Naive thymus-derived CD8-positive, alpha-beta T cell (primary cell): ENCODE measurements at regions not wholly inside any gene's neighbourhood (a gene's known extent, or its start where the extent isn't known, plus 50 kb on each side); places are given as distances from the start of the nearest gene placed in this dataset.
"Not testable (repeated sequence)": the region's sequence is repeated elsewhere in the genome, so short reads cannot be mapped to it uniquely, and the experiment has no call there.

ENCODE experiments used
- ATAC-seq, 2 donors: fragments of 150-1000 bp; cut with Tn5 transposase in 1 of 2; sonication (Bioruptor Pico), chemical (Tn5 transposase) in 1 of 2; 1 replicate in 1 of 2; 2 replicates in 1 of 2; pipeline ENCODE4 v1.10.0; 2021; ENCODE audit warnings: mild to moderate bottlenecking in 2 of 2, moderate library complexity in 2 of 2
- POLR2A ChIA-PET: fragments of 350-600 bp; sonication (Branson Sonifier 250); formaldehyde crosslinking; loops from one replicate; lab custom pipeline; 2021; ENCODE audit warnings: antibody characterized with exemption; lab: Charles Lee
- DNase-seq, 10 donors: peaks; one replicate each; pipeline versions ENCODE4 v3.0.0 to v3.0.0-alpha.2; 2020 to 2022
- H3K27ac Mint-ChIP-seq, 10 donors: one replicate each; pipeline ENCODE4 v1.8.0; 2020 to 2022; ENCODE audit warnings: mild to moderate bottlenecking in 10 of 10, mixed read lengths in 10 of 10, moderate library complexity in 4 of 10, inconsistent platforms in 1 of 10
- H3K27me3 Mint-ChIP-seq, 5 donors: one replicate each; pipeline ENCODE4 v1.8.0; 2021 to 2022; ENCODE audit warnings: mixed read lengths in 5 of 5
- H3K36me3 Mint-ChIP-seq, 3 donors: one replicate each; pipeline ENCODE4 v1.8.0; 2020 to 2022; ENCODE audit warnings: mixed read lengths in 3 of 3, mild to moderate bottlenecking in 2 of 3, inconsistent platforms in 1 of 3
- H3K4me1 Mint-ChIP-seq, 4 donors: one replicate each; pipeline ENCODE4 v1.8.0; 2021 to 2022; ENCODE audit warnings: mixed read lengths in 4 of 4
- H3K4me3 Mint-ChIP-seq, 10 donors: one replicate each; pipeline ENCODE4 v1.8.0; 2020 to 2022; ENCODE audit warnings: mild to moderate bottlenecking in 10 of 10, mixed read lengths in 10 of 10, moderate library complexity in 6 of 10, inconsistent platforms in 1 of 10
- H3K9me3 Mint-ChIP-seq, 9 donors: one replicate each; pipeline ENCODE4 v1.8.0; 2020 to 2022; ENCODE audit warnings: mixed read lengths in 9 of 9, mild to moderate bottlenecking in 3 of 9, inconsistent platforms in 1 of 9, moderate library complexity in 1 of 9

DNA sequence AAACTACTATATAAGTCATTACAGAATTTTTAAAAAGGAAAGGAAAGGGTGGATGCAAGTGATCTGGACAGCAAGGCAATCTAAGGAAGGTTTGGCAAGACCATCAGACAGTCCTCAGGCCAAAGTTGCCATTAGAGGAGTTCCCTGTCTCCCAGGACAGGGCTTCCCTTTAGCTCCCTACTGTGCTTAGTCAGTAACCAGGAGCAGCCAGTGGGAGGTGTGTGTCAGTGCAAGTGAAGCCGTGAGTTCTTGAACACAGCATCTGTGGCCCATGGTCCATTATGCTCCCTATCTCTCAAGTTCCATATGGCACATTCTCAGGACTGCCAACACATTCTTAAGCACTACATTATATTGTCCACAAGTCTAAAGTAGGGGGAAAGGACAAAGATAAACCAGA, 175.2 kb upstream of the FAM174A start:
- H3K36me3 Mint-ChIP-seq, H3K27ac Mint-ChIP-seq, H3K4me3 Mint-ChIP-seq, H3K4me1 Mint-ChIP-seq, POLR2A ChIA-PET, DNase-seq, ATAC-seq, H3K9me3 Mint-ChIP-seq, H3K27me3 Mint-ChIP-seq: not testable (repeated sequence)

DNA sequence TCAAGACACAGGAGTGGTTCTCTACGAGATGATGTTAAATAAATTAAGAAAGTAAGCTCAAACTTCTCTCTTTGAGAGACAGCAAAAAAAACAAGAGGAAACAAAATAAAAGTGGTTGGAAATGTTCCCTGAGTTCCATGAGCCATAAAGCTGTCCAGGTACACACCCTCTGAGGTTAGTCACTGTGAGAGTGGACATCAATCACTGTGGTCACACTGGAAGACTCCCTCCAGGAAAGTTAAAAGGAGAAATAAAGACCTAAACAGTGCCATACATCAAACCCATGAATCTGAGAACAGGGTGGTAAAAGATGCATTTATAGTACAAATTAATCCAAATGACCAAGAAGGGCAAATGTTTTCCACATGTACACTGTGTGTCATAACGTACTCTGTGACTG, 188.9 kb upstream of the FAM174A start:
- H3K27me3 Mint-ChIP-seq, H3K9me3 Mint-ChIP-seq, POLR2A ChIA-PET, DNase-seq, H3K27ac Mint-ChIP-seq, H3K4me1 Mint-ChIP-seq, H3K4me3 Mint-ChIP-seq, H3K36me3 Mint-ChIP-seq, ATAC-seq: not testable (repeated sequence)

DNA sequence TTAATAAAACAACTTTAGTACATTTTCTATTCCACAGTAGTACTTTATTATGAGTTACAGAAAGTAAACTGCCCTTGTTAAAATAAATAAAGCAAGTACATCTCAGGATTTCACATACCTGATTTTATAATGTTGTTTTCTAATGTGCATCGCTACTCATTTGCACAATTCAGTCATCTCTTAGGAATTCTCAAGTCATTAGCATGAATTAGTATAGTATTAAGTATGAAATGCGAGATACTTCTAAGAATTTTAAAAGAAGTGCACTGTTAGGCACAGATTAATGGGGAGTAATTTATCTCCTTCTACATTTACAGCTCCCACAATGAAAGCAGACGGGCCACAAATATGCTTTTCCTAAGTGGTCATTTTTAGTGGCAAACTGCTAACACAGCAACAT, 193.7 kb upstream of the FAM174A start:
- ATAC-seq, H3K27ac Mint-ChIP-seq, H3K9me3 Mint-ChIP-seq, H3K27me3 Mint-ChIP-seq, H3K4me1 Mint-ChIP-seq, H3K4me3 Mint-ChIP-seq, DNase-seq, H3K36me3 Mint-ChIP-seq, POLR2A ChIA-PET: not testable (repeated sequence)

DNA sequence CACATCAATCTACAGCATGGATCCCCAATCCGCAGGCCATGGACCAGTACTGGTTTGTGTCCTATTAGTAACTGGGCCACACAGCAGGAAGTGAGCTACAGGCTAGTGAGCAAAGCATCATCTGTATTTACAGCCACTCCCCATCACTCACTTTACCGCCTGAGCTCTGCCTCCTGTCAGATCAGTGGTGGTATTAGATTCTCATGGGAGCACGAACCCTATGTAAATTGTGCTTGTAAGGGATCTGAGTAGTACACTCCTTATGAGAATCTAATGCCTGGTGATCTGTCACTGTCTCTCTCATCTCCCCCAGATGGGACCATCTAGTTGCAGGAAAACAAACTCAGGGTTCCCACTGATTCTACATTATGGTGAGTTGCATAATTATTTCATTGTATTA, 212.7 kb upstream of the FAM174A start:
- Mint-ChIP-seq H3K27ac (no peak overlapping the region), H3K4me3 (no peak overlapping the region), H3K4me1 (no peaks in the 10 kb centered on the region), H3K9me3 (peaks cover 0 to 3% (median 0%) of the 10 kb centered on the region in 9 donors), H3K36me3 (no peaks in the 10 kb centered on the region), H3K27me3 (no peaks in the 10 kb centered on the region)
- ATAC-seq (no peak), DNase-seq (no peak)
- POLR2A ChIA-PET: no interaction called here

DNA sequence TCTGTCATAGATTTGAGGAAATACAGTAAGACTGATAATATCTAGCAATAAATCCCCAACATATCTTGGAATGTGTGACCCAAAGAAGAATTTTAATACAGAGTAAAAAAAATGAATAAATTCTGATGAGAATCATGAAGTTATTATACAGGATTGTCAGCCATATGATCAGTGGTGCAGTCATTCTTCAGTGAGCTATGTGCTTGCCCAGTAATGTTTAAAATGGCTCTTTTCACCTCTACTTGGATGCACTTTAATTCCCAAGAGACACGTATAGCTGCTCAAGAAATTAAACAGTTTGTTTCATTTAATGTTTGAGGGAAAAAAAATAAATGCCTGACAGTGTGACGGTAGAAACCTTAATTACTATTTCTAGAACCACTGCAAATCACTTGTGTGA, 215.3 kb upstream of the FAM174A start:
- POLR2A ChIA-PET: no interaction called here
- H3K4me3 Mint-ChIP-seq: no peak overlapping the region
- H3K4me1 Mint-ChIP-seq: no peaks in the 10 kb centered on the region
- DNase-seq (no peak), ATAC-seq (no peak)
- H3K36me3 Mint-ChIP-seq: peaks cover 0 to 9% (median 0%) of the 10 kb centered on the region in 3 donors
- H3K27me3 Mint-ChIP-seq: no peaks in the 10 kb centered on the region
- H3K27ac Mint-ChIP-seq: no peak overlapping the region
- peaks cover 0 to 16% (median 5%) of the 10 kb centered on the region in 9 donors for H3K9me3 Mint-ChIP-seq

DNA sequence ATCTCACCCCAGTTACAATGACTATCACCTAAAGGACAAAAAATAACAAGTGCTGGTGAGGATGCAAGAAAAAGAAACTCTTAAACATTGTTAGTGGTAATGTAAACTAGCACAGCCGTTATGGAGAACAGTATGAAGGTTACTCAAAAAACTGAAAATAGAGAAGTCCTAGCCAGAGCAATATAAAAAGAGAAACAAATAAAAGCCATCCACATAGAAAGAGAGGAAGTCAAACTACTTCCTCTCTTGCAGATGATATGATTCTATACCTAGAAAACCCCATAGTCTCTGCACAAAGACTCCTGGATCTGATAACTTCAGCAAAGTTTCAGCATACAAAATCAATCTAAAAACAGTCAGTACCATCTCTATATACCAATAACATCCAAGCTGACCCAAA, 221.5 kb upstream of the FAM174A start:
- POLR2A ChIA-PET: no interaction called here
- no peak overlapping the region for H3K4me3 Mint-ChIP-seq
- no peak for DNase-seq
- peaks cover 0 to 5% (median 0%) of the 10 kb centered on the region in 5 donors for H3K27me3 Mint-ChIP-seq
- H3K4me1 Mint-ChIP-seq: no peaks in the 10 kb centered on the region
- ATAC-seq: no peak
- peaks cover 0 to 9% (median 0%) of the 10 kb centered on the region in 3 donors for H3K36me3 Mint-ChIP-seq
- H3K9me3 Mint-ChIP-seq: peaks cover 0 to 28% (median 7%) of the 10 kb centered on the region in 9 donors
- no peak overlapping the region for H3K27ac Mint-ChIP-seq

DNA sequence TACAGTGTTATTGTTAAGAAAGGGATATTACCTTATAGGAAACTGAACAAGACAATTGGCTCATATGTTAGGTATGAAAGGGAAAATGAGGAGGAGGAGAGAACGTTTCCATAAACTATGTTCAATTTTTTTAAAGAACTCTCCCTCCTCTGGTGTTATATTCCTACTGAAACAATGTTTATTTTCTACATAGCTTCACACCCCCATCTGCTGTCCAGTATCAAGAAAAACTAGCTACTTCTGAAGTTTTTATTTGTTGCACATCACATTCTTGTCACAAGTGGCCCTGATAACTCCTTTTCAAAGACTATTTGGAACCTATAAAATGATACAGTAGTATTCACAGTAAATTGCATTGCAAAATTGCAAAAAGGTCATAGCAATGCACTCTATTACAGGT, 223.4 kb upstream of the FAM174A start:
- H3K36me3 Mint-ChIP-seq: peaks cover 0 to 9% (median 0%) of the 10 kb centered on the region in 3 donors
- no peak for ATAC-seq
- POLR2A ChIA-PET: no interaction called here
- no peak for DNase-seq
- peaks cover 0 to 5% (median 0%) of the 10 kb centered on the region in 5 donors for H3K27me3 Mint-ChIP-seq
- no peak overlapping the region for H3K27ac Mint-ChIP-seq
- H3K9me3 Mint-ChIP-seq: peaks cover 0 to 28% (median 8%) of the 10 kb centered on the region in 9 donors
- H3K4me1 Mint-ChIP-seq: no peaks in the 10 kb centered on the region
- H3K4me3 Mint-ChIP-seq: no peak overlapping the region

DNA sequence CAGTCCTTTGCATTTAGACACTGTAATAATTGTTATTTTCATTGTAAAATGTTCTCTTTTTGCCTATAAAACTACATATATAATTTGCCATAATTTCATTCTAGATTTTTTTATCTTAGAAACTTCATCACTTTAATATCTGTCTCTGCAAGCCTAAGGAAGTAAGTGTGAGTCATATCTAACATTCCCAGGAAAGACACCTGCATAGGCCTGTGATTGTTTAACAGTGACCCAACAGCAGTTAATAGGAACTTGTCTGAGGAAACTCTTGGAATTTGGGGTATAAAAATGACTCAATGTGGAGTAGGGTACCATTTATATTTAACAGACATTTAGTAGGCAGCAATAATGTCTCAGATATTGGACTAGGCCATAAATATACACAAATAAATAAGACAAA, 229.2 kb upstream of the FAM174A start:
- H3K4me3 Mint-ChIP-seq: no peak overlapping the region
- H3K27ac Mint-ChIP-seq: no peak overlapping the region
- POLR2A ChIA-PET: no interaction called here
- no peak for ATAC-seq
- no peak for DNase-seq
- H3K36me3 Mint-ChIP-seq: no peaks in the 10 kb centered on the region
- H3K4me1 Mint-ChIP-seq: no peaks in the 10 kb centered on the region
- no peaks in the 10 kb centered on the region for H3K27me3 Mint-ChIP-seq
- H3K9me3 Mint-ChIP-seq: peaks cover 0 to 4% (median 0%) of the 10 kb centered on the region in 9 donors

DNA sequence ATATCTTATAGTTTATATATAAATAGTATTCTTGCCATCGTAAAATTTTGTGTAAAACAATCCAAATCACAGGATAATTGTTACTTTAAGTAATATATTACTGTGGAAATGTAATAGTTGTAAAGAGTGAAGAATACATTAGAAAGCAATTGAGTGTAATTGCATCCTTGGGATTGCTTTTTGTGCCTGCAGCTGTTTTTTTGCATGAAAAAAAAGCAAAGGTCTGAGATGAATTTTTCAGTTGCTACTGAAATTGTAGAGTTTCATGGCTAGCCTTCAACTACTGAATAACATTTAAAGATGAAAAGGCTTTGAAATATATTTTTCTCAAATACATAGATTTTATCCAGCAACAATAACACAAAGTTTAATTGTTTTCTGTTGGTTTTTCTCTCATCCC, 232.0 kb upstream of the FAM174A start:
- Mint-ChIP-seq H3K4me3 (no peak overlapping the region), H3K36me3 (no peaks in the 10 kb centered on the region), H3K27ac (no peak overlapping the region), H3K4me1 (no peaks in the 10 kb centered on the region), H3K27me3 (peaks cover 0 to 1% (median 0%) of the 10 kb centered on the region in 5 donors), H3K9me3 (peaks cover 0 to 4% (median 0%) of the 10 kb centered on the region in 9 donors)
- DNase-seq: no peak
- POLR2A ChIA-PET: no interaction called here
- no peak for ATAC-seq

DNA sequence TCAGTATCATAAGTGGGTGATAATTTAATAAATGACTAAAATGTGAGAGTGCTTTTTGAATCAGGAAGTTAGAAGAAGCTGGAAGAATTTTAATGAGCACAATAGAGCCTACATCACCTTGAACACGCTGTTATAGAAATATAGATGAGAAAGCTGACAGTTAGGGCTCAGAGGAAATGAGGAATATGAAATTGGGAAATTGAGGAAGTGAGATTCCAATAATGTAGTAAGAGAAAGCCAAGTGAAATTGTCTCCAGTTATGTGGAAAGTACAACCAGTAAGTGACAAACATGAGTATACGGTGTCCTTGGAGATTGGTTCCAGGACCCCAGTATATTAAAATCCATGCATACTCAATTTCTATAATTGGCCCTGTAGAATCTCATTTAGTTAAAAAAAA, 235.9 kb upstream of the FAM174A start:
- POLR2A ChIA-PET: no interaction called here
- ATAC-seq (no peak), DNase-seq (no peak)

DNA sequence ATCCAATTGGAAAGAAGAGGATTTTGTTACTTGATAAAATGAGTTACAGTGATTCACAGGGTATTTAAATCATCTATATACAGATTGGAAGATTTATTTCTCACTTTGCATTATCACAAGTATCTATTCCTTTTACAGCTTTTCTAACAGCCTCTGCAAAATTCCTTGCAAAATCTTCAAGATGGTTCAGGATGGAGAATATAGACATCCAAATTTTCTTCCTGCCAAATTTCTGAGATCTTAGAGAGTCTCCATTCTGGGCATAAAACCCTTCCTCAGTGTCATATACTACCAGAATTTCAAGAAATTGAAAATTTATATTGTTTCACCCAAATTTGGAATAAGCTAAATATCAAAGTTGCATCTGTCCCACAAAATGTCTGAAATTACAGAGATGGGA, 259.1 kb upstream of the FAM174A start:
- POLR2A ChIA-PET: no interaction called here
- ATAC-seq (no peak), DNase-seq (no peak)
- no peak overlapping the region for H3K4me3 Mint-ChIP-seq
- H3K4me1 Mint-ChIP-seq: no peaks in the 10 kb centered on the region
- no peaks in the 10 kb centered on the region for H3K36me3 Mint-ChIP-seq
- no peak overlapping the region for H3K27ac Mint-ChIP-seq
- H3K9me3 Mint-ChIP-seq: peaks cover 0 to 8% (median 3%) of the 10 kb centered on the region in 9 donors
- H3K27me3 Mint-ChIP-seq: peaks cover 0 to 4% (median 0%) of the 10 kb centered on the region in 5 donors

More for the DNA sequence above, 235.9 kb upstream of the FAM174A start:
- Mint-ChIP-seq H3K36me3 (no peaks in the 10 kb centered on the region), H3K27ac (no peak overlapping the region), H3K4me3 (no peak overlapping the region), H3K27me3 (peaks cover 0 to 1% (median 0%) of the 10 kb centered on the region in 5 donors), H3K4me1 (no peaks in the 10 kb centered on the region), H3K9me3 (no peaks in the 10 kb centered on the region)

DNA sequence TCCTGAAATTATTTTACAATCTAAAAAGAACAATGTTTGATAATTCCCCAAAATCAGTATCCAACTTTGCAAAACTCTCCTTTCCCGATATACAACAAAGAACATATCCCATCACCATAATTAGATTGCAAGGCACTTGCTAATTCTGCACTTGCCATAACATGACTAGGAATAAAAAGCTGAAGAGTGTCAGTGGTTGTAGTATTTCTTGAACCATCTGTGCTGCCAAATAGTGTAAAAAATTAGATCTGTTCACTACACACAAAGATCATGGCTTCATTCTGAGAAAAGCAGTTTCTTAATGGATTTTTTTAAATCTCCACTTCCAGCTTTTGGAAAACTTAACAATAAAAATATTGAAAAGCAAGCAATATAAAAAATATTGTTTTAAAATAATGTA, 259.5 kb upstream of the FAM174A start:
- Mint-ChIP-seq H3K27me3 (peaks cover 0 to 4% (median 0%) of the 10 kb centered on the region in 5 donors), H3K9me3 (peaks cover 0 to 10% (median 3%) of the 10 kb centered on the region in 9 donors), H3K27ac (no peak overlapping the region), H3K4me1 (no peaks in the 10 kb centered on the region), H3K36me3 (no peaks in the 10 kb centered on the region), H3K4me3 (no peak overlapping the region)
- ATAC-seq: no peak
- no peak for DNase-seq
- POLR2A ChIA-PET: no interaction called here

DNA sequence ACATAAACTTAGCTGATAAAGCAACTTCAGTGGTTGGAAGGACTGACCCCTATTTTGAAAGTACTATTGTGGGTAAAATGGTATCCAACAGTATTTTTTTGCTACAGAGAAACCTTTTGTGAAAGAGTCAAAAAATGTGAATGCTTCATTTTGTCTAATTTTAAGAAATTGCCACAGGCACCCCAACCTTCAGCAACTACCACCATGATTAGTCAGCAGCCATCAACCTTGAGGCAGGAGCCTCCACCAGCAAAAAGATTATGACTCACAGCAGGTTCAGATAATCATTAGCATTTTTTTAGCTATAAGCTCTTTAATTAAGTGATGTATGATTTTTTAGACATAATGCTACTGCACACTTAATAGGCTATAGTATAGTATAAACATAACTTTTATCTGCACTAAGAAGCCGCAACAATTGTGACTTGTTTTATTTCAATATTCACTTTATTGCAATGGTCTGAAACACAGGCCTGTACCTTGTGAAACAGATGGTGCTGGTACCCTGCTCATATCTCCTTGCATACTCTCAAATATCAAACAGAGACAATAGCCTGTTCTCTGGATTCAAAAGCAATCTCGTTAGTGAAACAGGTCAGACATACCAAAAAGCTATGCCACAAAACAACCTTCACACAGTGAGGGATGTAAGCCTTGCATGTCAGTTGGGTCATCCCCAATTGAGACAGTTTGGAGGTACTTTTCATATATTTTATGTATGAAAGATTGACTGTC, 261.2 kb upstream of the FAM174A start:
- H3K36me3 Mint-ChIP-seq: no peaks in the 10 kb centered on the region
- ATAC-seq (no peak), DNase-seq (no peak)
- H3K27ac Mint-ChIP-seq: no peak overlapping the region
- H3K4me1 Mint-ChIP-seq: no peaks in the 10 kb centered on the region
- H3K4me3 Mint-ChIP-seq: no peak overlapping the region
- peaks cover 0 to 4% (median 0%) of the 10 kb centered on the region in 5 donors for H3K27me3 Mint-ChIP-seq
- peaks cover 0 to 18% (median 2%) of the 10 kb centered on the region in 9 donors for H3K9me3 Mint-ChIP-seq
- POLR2A ChIA-PET: no interaction called here
